Aorta (tissue), 5 donors: ENCODE measurements at regions not wholly inside any gene's neighbourhood (a gene's known extent, or its start where the extent isn't known, plus 50 kb on each side); places are given as distances from the start of the nearest gene placed in this dataset.
"Not testable (repeated sequence)": the region's sequence is repeated elsewhere in the genome, so short reads cannot be mapped to it uniquely, and the experiment has no call there.

Source experiments
- ATAC-seq: fragments of 200-7000 bp; cut with Tn5 transposase; one replicate; pipeline ENCODE4 v1.9.1; 2022; ENCODE audit warnings: moderate library complexity; ENCODE audit not compliant: low FRiP score
- DNase-seq, 2 donors: peaks; one replicate each; pipeline ENCODE4 v3.0.0-alpha.2; 2020
- H3K27ac ChIP-seq, 2 donors: one replicate each; pipeline ENCODE4 v1.5.1; 2013; ENCODE audit warnings: low read length in 2 of 2, mild to moderate bottlenecking in 2 of 2, moderate library complexity in 2 of 2, control low read depth in 1 of 2, inconsistent platforms in 1 of 2, low read depth in 1 of 2
- H3K27me3 ChIP-seq, 2 donors: one replicate each; pipeline ENCODE4 v1.6.1; 2013; ENCODE audit warnings: control low read depth in 1 of 2, low read length in 1 of 2, mild to moderate bottlenecking in 1 of 2, moderate library complexity in 1 of 2; ENCODE audit not compliant: insufficient read depth in 2 of 2, control insufficient read depth in 1 of 2
- H3K36me3 ChIP-seq, 2 donors: one replicate each; pipeline ENCODE4 v1.6.1; 2013; ENCODE audit warnings: control low read depth in 1 of 2, low read length in 1 of 2, mild to moderate bottlenecking in 1 of 2; ENCODE audit not compliant: insufficient read depth in 2 of 2, control insufficient read depth in 1 of 2
- H3K4me1 ChIP-seq, 2 donors: one replicate each; pipeline ENCODE4 v1.6.1; 2013; ENCODE audit warnings: low read length in 2 of 2, control low read depth in 1 of 2, mild to moderate bottlenecking in 1 of 2, moderate library complexity in 1 of 2; ENCODE audit not compliant: insufficient read depth in 2 of 2, control insufficient read depth in 1 of 2
- H3K4me3 ChIP-seq, 2 donors: one replicate each; pipeline ENCODE4 v1.5.1; 2013; ENCODE audit warnings: low read length in 2 of 2, control low read depth in 1 of 2, mild to moderate bottlenecking in 1 of 2
- H3K9me3 ChIP-seq: one replicate; pipeline ENCODE4 v1.6.1; 2013; ENCODE audit warnings: mild to moderate bottlenecking, low read length; ENCODE audit not compliant: control insufficient read depth
- WGBS, 2 donors: extraction: QIAGEN DNeasy Blood & Tissue Kit; methylation state at CpG; one replicate each; pipeline ENCODE4 v1.1.7; 2013; 5-methylcytosine and 5-hydroxymethylcytosine counted together
- intact Hi-C, 2 donors: fragments of 100-400 bp; cut with DNase I; formaldehyde crosslinking; loops; one replicate each; pipeline versions ENCODE4 v1.14.2 to v1.15.0; 2022
- donor health status: healthy with polysubstance abuse.
- donor health status: Bipolar disorder and iron deficiency.
- donor health status: DM: no; HTN: no; CAD: no.
- donor health status: DM: no; HTN: no; CAD: no.
- donor health status: DM: yes; HTN: yes; CAD: no.

- no peak for DNase-seq
- intact Hi-C loops: no loop called here
- Histone ChIP-seq H3K27me3 (no peaks in the 10 kb centered on the region), H3K9me3 (no peaks in the 10 kb centered on the region), H3K36me3 (no peaks in the 10 kb centered on the region), H3K27ac (no peak overlapping the region), H3K4me1 (no peaks in the 10 kb centered on the region), H3K4me3 (no peak overlapping the region)
- no peak for ATAC-seq
- WGBS, 2 donors: 90 to 96% methylated on average over 10 of the region's 10 CpGs
Observed at GRCh38 chrX:142266417-142266816, 61.3 kb upstream of the MAGEC2 start.

- ATAC-seq, DNase-seq, H3K9me3 ChIP-seq, H3K4me1 ChIP-seq, H3K27me3 ChIP-seq, H3K27ac ChIP-seq, intact Hi-C loops, H3K36me3 ChIP-seq, H3K4me3 ChIP-seq: not testable (repeated sequence)
- 86 to 95% methylated on average over 16 of the region's 16 CpGs for WGBS, 2 donors
Observed at GRCh38 chrX:142265549-142265948, 60.5 kb upstream of the MAGEC2 start.

- Histone ChIP-seq H3K27me3 (no peaks in the 10 kb centered on the region), H3K9me3 (no peaks in the 10 kb centered on the region), H3K27ac (no peak overlapping the region), H3K4me3 (no peak overlapping the region), H3K4me1 (no peaks in the 10 kb centered on the region), H3K36me3 (no peaks in the 10 kb centered on the region)
- ATAC-seq: no peak
- intact Hi-C loops: no loop called here
- DNase-seq: no peak
- 15 to 24% methylated on average over 3 of the region's 3 CpGs for WGBS, 2 donors
Observed at GRCh38 chrX:142256935-142257334, 51.8 kb upstream of the MAGEC2 start.
